SW480 (cell line): ENCODE measurements at regions not wholly inside any gene's neighbourhood (a gene's known extent, or its start where the extent isn't known, plus 50 kb on each side); places are given as distances from the start of the nearest gene placed in this dataset.
"Not testable (repeated sequence)": the region's sequence is repeated elsewhere in the genome, so short reads cannot be mapped to it uniquely, and the experiment has no call there.

Source experiments
- DNase-seq: peaks from one replicate; pipeline ENCODE4 v3.0.0-alpha.2; 2016; ENCODE audit warnings: low spot score

- DNase-seq, result no peak
These were observed 854.8 kb downstream of the KCNJ2 start for GRCh38 chr17:71024172-71024571.

GRCh38 chr17:71024969-71025368 is 855.6 kb downstream of the KCNJ2 start:
- DNase-seq, result no peak

- no peak for DNase-seq
These were observed 859.9 kb downstream of the KCNJ2 start for GRCh38 chr17:71029246-71029645.

- DNase-seq, result not testable (repeated sequence)
These were observed 862.0 kb downstream of the KCNJ2 start for GRCh38 chr17:71031286-71031685.

- no peak for DNase-seq
These were observed 863.5 kb downstream of the KCNJ2 start for GRCh38 chr17:71032746-71033273.

GRCh38 chr17:71033336-71033735 is 864.0 kb downstream of the KCNJ2 start:
- no peak for DNase-seq

GRCh38 chr17:71035226-71035625 is 865.9 kb downstream of the KCNJ2 start:
- no peak for DNase-seq

GRCh38 chr17:71037386-71037785 is 868.1 kb downstream of the KCNJ2 start:
- DNase-seq, result no peak

- no peak for DNase-seq
These were observed 870.1 kb downstream of the KCNJ2 start for GRCh38 chr17:71039391-71039790.

GRCh38 chr17:71052971-71053370 is 883.6 kb downstream of the KCNJ2 start:
- DNase-seq, result no peak

GRCh38 chr17:71055128-71055527 is 885.8 kb downstream of the KCNJ2 start:
- DNase-seq, result no peak

- DNase-seq, result no peak
These were observed 888.1 kb downstream of the KCNJ2 start for GRCh38 chr17:71057448-71057847.

- DNase-seq, result no peak
These were observed 888.6 kb downstream of the KCNJ2 start for GRCh38 chr17:71057938-71058337.

GRCh38 chr17:71063127-71063526 is 893.8 kb downstream of the KCNJ2 start:
- no peak for DNase-seq

- DNase-seq, result no peak
These were observed 894.2 kb downstream of the KCNJ2 start for GRCh38 chr17:71063559-71063958.

- DNase-seq, result no peak
These were observed 898.5 kb downstream of the KCNJ2 start for GRCh38 chr17:71067669-71068407.

GRCh38 chr17:71068408-71068750 is 899.0 kb downstream of the KCNJ2 start:
- no peak for DNase-seq

GRCh38 chr17:71071041-71071440 is 901.7 kb downstream of the KCNJ2 start:
- no peak for DNase-seq

GRCh38 chr17:71071837-71072236 is 902.5 kb downstream of the KCNJ2 start:
- DNase-seq, result peak; percentile 88

- no peak for DNase-seq
These were observed 911.6 kb downstream of the KCNJ2 start for GRCh38 chr17:71080937-71081336.

- DNase-seq, result no peak
These were observed 912.3 kb downstream of the KCNJ2 start for GRCh38 chr17:71081666-71082065.

GRCh38 chr17:71084219-71084618 is 914.9 kb downstream of the KCNJ2 start:
- no peak for DNase-seq

GRCh38 chr17:71084838-71085237 is 915.5 kb downstream of the KCNJ2 start:
- no peak for DNase-seq
